NCI-H1048 (cell line): ENCODE measurements at regions not wholly inside any gene's neighbourhood (a gene's known extent, or its start where the extent isn't known, plus 50 kb on each side); places are given as distances from the start of the nearest gene placed in this dataset.

Experiments
- DNase-seq: peaks from one replicate; lab custom pipeline; 2025; lab: John Stamatoyannopoulos, UW

DNA sequence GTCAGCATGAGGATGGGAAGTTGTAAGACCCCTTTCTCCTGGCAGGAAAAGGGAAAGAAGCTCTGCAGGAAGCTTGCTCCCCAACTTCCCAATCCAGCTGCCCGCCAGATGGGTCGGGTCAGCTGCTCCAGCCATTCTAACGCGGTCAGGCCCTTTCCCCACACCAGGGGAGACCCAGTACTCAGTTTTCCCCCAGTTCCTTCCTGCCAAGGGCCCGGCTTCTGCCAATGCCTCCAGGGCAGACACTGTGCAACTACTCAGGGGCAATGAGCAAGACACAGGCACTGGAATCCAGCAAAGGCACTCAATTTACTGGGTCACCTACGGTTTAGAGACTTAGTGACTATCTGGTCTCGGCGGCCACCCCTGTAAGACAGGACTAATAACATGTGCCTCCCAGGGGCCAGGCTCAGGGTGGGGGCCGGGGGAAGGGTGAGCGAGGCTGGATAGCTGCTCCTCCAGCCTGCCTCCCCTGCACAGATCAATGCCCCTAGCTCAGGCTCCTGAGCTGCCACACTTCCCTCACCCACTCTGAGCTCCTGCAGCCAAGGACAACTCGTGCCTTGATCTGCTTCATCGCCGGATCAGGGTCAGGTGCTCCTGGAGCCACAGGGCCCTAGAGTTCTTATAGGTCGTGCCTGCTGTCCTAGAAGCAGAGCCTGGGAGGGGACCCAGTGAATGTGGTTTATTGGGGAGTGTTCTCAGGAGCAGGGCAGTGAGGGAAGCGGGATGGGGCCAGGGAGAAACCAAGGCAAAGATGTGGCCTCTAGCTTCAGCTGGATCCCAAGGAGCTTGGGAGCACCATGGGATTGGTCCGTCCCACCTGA is 171.1 kb downstream of the ZFP36L2 start:
- no peak for DNase-seq

DNA sequence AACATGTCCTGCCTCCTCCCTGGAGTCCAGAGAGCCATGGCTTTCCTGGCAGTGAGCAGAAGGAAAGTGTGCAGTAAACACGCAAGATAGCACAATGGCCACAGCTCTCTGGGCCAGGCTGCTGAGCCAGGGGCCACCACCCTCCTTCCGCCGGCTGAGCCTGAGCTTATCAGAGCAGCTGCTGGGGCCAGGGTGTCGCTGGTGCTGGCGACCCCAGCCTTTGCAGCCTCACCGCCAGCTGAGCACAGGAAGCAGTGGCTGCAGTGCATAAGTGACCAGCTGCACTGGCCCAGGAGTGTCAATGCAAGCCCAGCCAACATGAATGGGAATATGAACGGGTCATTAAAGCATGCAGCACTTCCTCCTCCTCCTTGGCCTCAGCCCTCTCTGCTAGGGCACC is 172.0 kb downstream of the ZFP36L2 start:
- DNase-seq: no peak

DNA sequence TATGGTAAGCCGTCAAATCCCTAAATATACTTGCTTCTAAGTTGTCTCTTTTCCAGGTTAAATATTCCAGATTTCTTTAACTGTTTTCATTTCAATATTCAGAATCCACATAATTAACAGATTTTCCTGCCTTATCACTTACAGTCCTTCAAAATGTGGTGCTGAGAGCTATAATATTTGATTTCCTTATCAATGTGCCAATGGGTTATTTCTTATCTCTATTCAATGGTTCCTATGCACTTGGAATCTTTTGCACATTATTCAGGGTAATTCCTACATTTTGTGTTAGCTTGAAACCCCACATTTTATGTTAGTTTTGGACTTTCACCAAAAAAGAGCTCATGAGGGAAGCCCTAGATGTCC is 173.5 kb downstream of the ZFP36L2 start:
- no peak for DNase-seq

DNA sequence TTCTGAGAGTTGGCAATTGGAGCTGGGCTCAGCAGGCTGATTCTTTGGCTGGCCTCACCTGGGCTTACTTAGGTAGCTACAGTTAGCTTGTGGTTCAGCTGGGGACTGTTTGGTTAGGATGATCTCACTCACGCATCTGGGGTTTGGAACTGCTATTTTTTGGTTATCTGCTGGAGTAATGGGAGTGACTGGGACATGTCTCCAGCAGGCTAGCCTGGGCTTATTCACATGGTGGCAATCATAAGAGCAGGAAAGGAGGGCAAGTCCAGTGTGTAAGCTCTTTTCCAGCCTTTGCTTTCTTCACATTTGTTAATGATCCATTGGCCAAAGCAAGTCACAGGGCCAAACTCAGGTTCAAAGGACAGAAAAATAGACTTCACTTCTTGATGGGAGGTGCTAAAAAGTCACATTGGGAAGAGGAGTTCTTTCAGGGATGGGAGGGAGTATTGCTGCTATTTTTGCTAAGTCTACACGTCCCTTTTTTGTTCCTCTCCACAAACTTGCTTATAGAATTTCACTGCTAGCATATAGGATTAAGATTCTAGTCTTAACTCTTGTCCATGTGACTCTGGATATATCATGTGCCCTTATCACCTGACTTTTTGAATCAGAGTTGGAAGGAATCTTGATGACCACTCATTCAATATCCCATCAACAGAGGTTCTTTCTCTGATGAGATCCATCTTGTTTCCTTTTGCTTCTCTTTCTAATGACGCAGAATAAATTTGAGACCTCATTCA is 174.0 kb downstream of the ZFP36L2 start:
- no peak for DNase-seq

DNA sequence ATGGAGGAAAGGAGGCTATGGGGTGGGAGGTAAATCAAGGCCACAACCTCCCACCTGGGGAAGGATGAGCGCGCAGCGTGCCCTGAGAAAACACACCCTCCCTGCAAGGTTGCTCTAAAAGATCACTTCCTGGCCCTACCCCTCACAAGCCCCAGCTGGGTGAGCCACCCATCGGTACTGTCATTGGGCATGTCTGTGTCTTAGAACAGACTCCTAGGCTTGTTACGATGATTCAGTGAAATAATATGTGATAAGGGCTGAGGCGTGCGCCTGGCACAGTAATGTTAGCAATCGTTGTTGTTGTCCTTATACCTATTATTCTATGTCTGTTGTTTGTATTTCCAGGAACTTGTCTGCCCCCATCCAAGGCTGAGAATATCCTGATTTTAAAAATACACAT is 175.1 kb downstream of the ZFP36L2 start:
- DNase-seq: no peak

DNA sequence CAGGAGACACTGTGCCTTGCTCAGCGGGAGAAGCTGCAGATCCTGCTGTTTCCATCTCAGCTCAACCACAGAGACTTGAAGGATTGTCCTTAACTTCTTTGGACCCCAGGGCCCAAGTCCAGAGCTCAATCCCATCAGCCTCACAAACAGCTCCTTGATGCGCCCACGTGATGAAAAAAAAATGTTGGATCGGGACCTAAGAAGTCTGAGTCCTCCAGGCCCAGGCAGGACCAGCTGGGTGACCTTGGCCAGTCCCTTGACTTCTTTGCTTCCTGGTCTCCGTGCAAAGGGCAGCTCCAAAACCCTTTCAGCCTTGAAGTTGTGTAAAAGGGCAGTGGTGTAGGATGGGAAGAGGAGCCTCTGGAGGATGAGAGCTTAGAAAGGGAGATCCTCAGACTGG is 175.5 kb downstream of the ZFP36L2 start:
- no peak for DNase-seq

DNA sequence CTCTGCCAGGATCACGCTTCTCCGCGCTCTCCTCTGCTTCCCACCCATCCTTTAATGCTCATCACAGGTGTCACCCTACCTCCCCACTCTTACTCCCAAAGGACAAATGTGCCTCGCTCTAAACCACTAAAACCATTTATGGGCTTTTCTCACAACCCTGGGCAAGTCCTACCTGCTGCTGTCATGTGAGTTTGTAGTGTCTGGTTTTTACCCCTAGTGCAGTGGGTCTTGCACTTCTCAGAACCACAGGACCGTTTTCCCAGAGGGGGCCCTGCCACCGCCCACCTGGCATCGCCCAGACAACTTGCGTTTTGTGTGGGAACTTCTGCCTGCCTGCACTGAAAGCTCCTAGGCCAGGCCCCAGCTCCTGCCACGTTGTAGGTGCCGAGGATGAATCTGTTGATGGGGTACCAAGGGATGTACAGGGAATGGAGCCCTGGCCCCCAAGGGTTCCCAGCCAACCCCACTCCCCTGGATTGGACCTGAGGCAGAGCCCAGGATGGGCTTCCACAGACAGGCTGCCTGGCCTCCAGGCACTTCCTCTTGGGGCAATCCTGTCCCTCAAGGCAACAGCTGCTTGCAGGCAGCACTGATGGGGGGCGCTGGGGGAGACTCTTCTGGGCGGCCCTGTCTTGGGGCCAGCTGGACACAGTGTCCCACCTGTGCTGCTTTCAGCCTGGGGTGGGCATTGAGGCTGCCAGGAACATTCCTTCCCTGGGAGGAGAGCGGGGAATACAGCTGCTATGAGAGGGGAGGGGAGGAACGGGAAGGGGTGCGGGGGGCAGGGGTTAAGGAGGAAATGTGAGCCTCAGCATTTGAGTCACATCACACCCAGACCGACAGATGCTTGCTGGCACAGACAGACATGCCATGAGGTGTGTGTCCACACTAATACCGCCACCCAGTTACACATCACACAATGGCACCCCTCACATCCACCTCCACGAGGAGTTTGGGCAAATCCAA is 176.3 kb downstream of the ZFP36L2 start:
- DNase-seq: no peak

DNA sequence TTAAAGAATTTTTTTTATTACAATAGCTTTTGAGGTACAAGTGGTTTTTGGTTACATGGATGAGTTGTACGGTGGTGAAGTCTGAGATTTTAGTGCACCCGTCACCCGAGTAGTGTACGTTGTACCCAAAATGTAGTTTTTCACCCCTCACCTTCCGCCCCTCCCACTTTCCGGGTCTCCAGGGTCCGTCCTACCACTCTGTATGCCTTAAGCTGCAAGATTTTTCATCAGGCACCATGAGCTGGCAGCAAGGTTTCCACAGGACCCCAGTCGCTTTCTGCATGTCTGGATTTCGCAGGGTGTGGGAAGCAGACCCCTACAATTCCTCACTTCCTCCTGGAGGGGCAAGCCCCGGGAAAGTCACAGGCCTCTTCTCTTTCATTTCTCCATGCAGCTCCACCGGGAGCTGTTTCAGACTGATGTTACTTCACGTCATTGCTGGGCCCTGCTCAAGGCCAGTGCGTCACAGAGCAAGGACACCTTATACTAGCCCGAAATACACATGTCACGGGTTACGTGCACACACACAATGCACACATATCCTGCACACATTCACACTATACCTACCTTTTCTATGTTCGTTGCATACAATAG is 179.1 kb downstream of the ZFP36L2 start:
- no peak for DNase-seq

DNA sequence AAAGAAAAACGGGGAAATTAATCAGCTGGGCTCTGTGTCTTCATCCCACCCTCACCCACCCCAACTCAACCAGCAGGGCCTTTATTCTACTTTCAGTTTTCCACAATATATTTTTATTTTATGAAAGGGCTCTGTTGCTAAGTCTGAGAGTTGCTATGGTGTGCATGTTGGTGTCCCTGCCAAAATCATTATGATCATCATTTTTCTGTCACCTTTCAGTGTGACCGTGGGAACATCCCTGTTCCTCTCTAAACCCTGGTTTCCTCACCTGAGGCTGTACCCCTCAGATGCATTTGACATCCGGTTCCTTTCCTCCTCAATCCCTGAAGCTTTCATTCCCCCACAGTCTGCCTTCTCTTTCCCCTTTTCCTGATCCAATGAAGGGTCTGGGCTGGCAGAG is 180.5 kb downstream of the ZFP36L2 start:
- DNase-seq: no peak

DNA sequence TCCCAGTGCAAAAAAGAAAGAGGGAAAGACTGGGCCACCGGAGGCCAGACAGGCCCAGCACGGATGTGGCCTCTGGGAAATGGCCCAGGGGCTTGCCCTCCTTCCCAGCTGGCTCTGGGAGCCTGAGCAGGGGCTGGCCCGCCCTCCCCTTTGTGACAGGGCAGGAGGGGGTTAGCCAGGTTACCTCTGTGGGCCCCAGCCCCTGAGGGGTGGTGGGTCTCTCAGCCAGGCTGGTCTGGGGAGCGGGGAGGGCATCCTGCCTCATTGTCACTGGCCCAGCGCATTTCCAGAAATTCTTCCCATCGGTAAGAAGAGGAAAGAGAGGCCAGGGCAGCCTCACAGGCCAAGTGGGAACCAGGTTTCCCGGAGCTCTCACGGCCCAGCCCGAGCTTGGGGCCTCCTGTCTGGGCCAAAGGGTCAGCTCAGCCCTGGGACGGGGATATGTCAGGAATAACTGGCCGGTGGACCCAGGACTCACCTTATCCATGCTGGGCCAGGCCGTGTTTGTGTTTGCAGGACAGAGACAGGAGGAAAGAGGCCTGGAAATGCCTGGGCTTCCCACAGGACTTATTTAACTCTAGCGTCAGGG is 182.2 kb downstream of the ZFP36L2 start:
- no peak for DNase-seq

DNA sequence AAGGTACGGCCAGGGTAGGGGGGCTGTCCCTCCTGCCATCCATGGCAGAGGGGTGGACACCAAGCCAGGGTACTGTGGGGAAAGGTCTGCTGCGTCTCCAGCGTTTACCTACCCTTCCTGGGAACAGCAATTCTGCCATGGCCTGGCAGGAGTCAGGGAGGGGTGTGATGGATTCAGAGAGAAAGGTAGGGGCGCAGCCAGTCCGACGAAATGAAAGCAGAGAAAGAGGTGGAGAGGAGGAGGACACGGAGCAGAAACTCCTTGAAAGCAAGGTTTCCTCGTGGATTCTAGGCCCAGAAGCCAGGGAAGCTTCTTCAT is 182.9 kb downstream of the ZFP36L2 start:
- DNase-seq: no peak

DNA sequence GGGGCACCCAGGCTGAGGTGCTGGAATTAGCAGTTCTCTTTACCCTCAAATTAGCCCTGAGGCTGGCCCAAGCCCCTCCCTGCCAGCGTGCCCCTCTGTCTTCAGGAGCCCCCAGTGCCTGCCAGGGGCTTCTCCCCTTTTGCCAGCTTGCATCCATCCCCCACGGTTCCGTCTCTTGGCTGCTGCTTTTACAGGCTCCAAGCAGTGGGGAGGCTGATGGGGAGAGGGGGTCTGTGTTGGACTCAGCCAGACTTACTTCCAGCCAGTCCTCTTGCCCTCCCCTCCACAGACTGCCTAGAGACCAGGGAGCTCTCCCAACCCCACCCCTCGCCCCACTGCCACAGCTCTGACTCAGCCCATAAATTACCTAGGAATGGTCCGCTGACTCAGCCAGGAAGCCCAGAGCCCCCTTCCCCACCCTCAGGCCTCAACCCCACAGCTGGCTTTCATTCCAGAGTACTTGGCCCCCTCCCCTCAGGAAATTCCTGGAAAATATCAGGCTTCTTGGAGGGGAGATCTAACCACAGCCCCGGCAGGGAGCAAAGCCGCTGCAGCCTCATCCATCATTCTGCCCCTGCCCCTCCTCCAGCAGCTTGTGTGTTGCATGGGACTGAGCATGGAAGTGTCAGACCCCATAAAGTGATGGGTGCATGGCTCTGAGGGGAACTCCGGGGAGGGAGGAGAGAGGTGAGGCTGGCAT is 184.6 kb downstream of the ZFP36L2 start:
- no peak for DNase-seq

DNA sequence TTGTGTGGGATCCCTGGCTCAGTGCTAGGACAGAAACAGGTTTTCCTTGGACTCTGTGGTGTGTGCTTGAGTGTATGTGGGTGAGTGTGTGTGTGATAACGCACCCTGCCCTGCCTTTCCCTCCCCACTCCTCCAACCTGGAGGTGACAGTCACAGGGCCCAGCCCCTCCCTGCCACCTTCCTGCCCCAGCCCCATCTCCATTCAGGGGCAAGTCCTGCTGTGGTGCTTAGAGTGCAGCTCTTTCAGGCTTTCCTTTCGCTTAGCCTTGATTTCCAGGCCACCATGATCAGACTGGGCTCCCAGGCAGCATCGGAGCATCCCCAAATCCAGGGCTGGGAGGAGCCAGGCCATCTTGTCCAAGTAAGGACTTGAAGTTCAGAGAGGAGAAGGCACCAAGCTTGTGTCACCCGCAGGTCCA is 185.2 kb downstream of the ZFP36L2 start:
- no peak for DNase-seq

DNA sequence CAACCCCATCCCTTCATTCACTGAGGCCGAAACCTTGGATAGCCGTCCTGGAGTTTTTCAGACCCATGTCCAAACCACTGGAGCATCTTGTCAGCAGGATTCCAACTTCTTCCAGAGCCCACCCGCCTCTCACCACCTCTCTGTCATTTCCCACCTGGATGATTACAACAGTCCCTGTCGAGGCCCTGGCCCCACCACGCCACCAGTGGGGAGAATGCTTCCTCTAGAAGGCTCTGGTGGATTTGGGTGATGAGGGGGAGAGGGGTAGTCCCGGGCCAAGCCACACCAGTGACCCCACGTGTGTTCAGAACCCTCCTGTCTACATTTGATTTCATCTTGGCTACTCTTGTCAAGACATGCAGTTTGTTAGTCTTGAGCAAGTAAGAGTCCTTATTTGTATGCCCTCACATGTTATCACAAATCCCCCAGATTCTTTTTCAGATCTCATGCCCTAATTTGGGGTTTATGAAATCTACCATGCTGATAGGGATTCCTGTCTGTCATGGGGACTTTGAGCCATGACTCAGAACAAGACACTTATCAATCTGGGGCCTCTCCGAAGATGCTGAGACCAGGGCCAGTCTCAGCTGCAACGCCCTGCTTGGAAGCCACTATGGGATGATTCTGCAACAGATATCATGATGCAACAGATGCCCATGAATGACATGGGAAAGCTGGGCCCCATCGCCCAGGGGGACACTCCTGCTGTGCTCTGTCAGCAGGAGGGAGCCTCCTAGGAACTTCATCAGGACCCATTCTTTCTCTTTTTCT is 186.1 kb downstream of the ZFP36L2 start:
- DNase-seq: no peak

DNA sequence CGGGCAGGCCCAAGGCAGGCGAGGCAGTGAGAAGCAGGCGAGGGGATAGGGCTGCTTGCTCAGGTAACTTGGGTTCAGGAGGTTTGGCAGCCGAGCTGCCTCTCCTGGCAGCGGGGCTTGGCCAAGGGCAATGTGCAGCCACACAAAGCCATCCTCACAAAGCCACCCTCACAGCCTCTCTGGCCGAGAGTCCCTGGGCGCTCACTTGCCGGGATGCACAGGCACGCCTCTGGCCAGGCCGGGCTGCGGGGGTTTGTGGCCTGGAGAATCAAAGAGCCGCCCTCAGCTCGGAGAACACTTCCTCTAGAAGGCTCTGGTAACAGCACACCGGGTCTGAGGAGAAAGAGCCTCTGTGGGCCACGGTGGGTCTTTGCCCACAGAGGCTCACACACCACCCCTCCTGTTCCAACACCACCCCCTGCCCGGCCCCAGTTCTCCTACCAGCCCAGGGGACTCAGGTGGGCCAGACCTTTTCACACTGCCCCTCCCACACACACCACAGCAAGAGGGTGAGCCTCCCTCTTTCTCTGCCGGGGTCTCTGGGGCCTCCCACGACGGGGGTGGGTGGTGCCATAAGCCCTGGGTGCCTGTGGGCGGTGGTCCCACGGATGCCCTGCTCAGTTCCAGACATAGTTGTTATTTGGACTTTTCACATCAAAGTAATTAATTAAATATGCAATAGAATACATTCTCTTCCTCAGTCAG is 186.9 kb downstream of the ZFP36L2 start:
- no peak for DNase-seq

DNA sequence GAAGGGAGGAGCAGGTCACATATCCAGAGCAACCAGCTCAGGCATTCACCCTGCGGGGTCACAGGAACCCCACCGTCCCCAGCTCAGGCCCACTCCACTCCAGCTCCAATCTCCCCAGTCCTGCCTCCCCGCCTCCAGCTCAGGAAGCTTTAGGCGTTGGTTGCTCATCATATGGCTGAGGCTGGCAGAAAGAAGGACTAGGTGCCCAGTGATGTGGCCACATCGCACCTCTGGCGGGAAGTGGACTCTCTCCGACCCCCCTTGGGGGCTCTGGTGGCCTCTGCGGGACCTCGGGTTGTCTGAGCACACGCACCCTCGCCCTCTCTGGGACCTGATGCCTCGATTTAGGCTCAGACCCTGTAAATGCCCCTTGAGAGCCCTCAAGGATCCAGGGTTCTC is 187.7 kb downstream of the ZFP36L2 start:
- DNase-seq: no peak

DNA sequence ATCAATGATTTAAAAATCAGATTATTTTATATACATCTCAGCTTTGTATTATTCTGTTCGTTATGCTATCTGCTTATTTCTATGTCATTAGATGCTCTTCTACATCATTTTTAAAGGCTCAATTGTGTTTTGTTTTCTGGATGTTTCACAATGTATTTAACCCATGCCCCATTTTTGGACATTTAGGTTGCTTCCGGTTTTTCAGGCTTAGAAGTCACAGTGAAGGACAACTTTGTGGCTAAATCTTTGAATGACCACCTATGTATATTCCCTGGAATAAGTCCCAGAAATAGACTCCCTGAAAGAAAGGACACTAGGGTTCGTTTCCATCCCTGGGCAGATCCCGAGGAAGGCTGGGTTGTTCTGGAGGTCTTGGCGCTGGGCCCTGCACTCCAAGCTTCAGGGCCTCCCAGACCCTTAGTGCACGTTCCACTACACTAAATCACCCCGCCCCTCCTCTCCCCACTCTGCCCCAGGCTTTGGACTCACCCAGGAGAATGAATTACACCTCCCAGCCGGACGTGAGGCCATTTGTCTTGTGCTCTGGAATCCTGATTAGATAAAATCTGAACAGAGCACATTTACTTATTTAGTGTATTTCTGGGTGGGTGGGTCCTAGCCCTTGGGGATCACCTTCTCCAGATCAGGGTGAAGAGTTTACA is 188.2 kb downstream of the ZFP36L2 start:
- no peak for DNase-seq

DNA sequence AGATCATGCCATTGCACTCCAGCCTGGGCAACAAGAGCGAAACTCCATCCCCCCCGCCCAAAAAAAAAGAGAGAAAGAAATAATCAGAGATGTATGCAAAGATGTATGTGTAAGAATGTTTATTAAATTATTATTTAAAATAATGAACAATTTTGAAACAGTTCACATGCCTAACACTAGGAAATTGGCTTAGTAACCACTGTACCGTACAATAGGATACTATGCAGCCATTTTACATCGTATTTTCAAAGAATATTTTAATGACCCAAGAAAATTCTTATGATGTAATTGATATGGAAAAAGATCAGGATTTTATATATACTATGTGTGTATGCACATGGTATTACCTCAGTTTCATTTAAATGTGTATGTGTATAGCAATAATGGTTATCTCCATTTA is 190.5 kb downstream of the ZFP36L2 start:
- no peak for DNase-seq

DNA sequence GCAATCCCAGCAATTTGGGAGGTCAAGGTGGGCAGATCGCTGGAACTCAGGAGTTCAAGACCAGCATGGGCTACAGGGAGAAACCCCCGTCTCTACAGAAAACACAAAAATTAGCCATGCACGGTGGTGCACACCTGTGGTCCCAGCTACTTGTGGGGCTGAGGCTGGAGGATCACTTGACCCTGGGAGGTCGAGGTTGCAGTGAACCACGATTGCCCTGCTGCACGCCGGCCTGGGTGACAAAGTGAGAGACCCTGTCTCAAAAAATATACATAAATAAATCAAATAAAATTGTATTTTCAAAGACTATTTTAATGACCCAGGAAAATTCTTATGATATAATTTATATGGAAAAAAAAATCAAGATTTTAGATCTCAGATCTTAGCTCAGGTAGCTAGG is 191.5 kb downstream of the ZFP36L2 start:
- no peak for DNase-seq
